ENCODE measurements at regions not wholly inside any gene's neighbourhood (a gene's known extent, or its start where the extent isn't known, plus 50 kb on each side); places are given as distances from the start of the nearest gene placed in this dataset.

DNA sequence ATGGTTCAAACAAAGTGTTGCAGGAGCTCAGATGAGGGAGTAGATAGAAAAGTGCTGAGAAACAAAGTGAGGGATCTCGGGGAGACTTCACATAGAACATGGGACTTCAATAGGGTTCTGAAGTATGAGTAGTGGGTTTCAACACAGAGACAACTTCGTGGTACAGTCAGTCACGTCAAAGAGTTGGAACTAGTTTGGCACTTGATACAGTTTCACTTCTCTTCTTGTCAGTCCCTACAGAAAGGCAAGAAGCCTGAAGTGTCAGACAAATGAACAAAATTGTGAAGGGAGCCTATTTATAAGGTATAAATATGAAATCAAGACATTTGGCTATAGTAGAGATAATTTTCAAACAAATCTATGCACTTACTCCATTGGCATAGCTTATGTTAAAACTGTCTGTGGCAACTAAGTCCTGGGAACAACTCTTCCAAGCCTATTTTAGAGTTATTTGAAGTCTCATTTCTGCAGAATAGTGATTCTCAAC is 338.0 kb downstream of the TDRD15 start (continued):
- TF ChIP-seq, protein P1, sequence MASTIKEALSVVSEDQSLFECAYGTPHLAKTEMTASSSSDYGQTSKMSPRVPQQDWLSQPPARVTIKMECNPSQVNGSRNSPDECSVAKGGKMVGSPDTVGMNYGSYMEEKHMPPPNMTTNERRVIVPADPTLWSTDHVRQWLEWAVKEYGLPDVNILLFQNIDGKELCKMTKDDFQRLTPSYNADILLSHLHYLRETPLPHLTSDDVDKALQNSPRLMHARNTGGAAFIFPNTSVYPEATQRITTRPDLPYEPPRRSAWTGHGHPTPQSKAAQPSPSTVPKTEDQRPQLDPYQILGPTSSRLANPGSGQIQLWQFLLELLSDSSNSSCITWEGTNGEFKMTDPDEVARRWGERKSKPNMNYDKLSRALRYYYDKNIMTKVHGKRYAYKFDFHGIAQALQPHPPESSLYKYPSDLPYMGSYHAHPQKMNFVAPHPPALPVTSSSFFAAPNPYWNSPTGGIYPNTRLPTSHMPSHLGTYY (CRISPR knock-in tag; IDR thresholded peaks at IDR 0.05): no peak
- TF ChIP-seq, protein P2, sequence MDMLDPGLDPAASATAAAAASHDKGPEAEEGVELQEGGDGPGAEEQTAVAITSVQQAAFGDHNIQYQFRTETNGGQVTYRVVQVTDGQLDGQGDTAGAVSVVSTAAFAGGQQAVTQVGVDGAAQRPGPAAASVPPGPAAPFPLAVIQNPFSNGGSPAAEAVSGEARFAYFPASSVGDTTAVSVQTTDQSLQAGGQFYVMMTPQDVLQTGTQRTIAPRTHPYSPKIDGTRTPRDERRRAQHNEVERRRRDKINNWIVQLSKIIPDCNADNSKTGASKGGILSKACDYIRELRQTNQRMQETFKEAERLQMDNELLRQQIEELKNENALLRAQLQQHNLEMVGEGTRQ (CRISPR knock-in tag; IDR thresholded peaks at IDR 0.05): no peak
- TF ChIP-seq, protein P3, sequence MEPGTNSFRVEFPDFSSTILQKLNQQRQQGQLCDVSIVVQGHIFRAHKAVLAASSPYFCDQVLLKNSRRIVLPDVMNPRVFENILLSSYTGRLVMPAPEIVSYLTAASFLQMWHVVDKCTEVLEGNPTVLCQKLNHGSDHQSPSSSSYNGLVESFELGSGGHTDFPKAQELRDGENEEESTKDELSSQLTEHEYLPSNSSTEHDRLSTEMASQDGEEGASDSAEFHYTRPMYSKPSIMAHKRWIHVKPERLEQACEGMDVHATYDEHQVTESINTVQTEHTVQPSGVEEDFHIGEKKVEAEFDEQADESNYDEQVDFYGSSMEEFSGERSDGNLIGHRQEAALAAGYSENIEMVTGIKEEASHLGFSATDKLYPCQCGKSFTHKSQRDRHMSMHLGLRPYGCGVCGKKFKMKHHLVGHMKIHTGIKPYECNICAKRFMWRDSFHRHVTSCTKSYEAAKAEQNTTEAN (CRISPR knock-in tag; IDR thresholded peaks at IDR 0.05): no peak
- no peak for TF ChIP-seq ZNF232 (CRISPR knock-in tag; IDR thresholded peaks at IDR 0.05)
- TF ChIP-seq, protein P4, sequence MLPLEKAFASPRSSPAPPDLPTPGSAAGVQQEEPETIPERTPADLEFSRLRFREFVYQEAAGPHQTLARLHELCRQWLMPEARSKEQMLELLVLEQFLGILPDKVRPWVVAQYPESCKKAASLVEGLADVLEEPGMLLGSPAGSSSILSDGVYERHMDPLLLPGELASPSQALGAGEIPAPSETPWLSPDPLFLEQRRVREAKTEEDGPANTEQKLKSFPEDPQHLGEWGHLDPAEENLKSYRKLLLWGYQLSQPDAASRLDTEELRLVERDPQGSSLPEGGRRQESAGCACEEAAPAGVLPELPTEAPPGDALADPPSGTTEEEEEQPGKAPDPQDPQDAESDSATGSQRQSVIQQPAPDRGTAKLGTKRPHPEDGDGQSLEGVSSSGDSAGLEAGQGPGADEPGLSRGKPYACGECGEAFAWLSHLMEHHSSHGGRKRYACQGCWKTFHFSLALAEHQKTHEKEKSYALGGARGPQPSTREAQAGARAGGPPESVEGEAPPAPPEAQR (CRISPR knock-in tag; IDR thresholded peaks at IDR 0.05): no peak
- TF ChIP-seq FOXK1 (CRISPR knock-in tag; IDR thresholded peaks at IDR 0.05): no peak
- no peak for TF ChIP-seq NFYB (CRISPR knock-in tag; conservative IDR thresholded peaks at IDR 0.05; ENCODE audit: low read depth)
- TF ChIP-seq PRRX2 (CRISPR knock-in tag; IDR thresholded peaks at IDR 0.05): no peak
- no peak for TF ChIP-seq HMGA2 (CRISPR knock-in tag; IDR thresholded peaks at IDR 0.05)
- TF ChIP-seq, protein P5, sequence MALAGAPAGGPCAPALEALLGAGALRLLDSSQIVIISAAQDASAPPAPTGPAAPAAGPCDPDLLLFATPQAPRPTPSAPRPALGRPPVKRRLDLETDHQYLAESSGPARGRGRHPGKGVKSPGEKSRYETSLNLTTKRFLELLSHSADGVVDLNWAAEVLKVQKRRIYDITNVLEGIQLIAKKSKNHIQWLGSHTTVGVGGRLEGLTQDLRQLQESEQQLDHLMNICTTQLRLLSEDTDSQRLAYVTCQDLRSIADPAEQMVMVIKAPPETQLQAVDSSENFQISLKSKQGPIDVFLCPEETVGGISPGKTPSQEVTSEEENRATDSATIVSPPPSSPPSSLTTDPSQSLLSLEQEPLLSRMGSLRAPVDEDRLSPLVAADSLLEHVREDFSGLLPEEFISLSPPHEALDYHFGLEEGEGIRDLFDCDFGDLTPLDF (CRISPR knock-in tag; IDR thresholded peaks at IDR 0.05): no peak

DNA sequence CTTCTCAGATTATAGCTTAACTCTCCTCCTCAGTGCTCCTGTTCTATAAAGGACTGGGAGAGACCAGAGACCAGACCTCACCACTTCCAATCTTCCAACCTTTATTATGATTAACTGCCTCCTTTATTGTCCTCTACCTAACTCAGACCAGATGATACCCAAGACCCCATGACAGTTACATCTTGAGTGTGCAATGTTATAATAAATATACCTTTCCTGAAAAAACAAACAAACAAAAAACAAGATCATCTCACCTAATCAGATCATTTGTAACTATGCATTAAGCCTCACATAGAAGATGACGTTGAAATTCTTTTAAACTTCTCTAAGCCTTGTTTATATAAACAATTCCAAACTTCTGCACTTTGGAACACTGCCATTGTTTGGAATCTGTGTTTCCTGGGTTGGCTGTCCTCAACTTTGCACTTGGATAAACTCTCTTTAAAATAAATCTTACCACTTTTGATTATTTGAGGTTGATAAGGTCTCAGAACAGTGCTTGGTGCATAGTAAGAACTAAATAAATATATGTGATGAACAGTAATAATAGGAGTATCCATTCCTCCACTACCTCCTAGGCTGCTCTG is 342.7 kb downstream of the TDRD15 start:
- ATAC-seq: no peak
- TF ChIP-seq, protein P6, sequence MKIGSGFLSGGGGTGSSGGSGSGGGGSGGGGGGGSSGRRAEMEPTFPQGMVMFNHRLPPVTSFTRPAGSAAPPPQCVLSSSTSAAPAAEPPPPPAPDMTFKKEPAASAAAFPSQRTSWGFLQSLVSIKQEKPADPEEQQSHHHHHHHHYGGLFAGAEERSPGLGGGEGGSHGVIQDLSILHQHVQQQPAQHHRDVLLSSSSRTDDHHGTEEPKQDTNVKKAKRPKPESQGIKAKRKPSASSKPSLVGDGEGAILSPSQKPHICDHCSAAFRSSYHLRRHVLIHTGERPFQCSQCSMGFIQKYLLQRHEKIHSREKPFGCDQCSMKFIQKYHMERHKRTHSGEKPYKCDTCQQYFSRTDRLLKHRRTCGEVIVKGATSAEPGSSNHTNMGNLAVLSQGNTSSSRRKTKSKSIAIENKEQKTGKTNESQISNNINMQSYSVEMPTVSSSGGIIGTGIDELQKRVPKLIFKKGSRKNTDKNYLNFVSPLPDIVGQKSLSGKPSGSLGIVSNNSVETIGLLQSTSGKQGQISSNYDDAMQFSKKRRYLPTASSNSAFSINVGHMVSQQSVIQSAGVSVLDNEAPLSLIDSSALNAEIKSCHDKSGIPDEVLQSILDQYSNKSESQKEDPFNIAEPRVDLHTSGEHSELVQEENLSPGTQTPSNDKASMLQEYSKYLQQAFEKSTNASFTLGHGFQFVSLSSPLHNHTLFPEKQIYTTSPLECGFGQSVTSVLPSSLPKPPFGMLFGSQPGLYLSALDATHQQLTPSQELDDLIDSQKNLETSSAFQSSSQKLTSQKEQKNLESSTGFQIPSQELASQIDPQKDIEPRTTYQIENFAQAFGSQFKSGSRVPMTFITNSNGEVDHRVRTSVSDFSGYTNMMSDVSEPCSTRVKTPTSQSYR (CRISPR knock-in tag; IDR thresholded peaks at IDR 0.05): no peak
- POLR2A ChIA-PET: no interaction called here
- peaks cover 28% of the 10 kb centered on the region for H3K4me1 Mint-ChIP-seq
- H3K4me3 Mint-ChIP-seq: no peak overlapping the region
- no peaks in the 10 kb centered on the region for H3K27me3 Mint-ChIP-seq (ENCODE audit: low read depth)
- DNase-seq (ENCODE audit: low spot score): no peak
- H3K9me3 Mint-ChIP-seq: peaks cover 8% of the 10 kb centered on the region
- CTCF ChIA-PET: no interaction called here
- no peaks in the 10 kb centered on the region; the same call in 1 of the 2 replicates for H3K36me3 Mint-ChIP-seq
- H3K27ac Mint-ChIP-seq: no peak overlapping the region

DNA sequence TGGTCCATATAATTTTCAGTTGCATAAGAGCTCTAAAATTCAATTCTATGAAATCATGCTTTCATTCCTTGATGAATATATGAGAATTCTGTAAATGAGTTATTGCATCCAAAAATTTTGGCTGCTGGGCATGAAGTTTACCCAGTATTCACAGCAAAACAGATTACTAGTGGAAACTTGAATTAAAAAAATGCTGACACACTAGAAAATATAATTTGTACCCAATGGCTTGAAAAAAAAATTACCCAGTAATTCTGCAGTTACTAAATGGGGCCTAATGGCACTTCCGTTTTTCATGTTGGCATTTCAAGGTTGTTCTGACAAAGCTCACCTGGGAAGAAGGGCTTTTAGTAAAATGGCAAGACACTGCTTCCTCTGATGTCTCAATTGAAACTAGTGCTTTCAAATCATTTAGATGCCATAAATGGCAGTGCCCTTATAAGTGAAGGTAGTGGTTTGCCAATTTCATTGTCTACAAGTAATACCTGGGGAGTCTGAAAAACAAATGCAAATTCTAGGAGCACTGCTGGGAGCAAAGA is 343.6 kb downstream of the TDRD15 start:
- DNase-seq (ENCODE audit: low spot score): no peak
- Mint-ChIP-seq H3K4me1 (peaks cover 28% of the 10 kb centered on the region), H3K9me3 (peaks cover 5% of the 10 kb centered on the region; the same call in 1 of the 2 replicates), H3K36me3 (no peaks in the 10 kb centered on the region; the same call in 1 of the 2 replicates), H3K27ac (no peak overlapping the region; the same call in 1 of the 2 replicates), H3K27me3 (ENCODE audit: low read depth) (no peaks in the 10 kb centered on the region), H3K4me3 (no peak overlapping the region)
- POLR2A ChIA-PET: interaction anchor here (0.6 kb wide), 1 partner anchor 12 kb away, joined by 3 read pairs; no protein-coding TSS in a partner anchor
- no peak for ATAC-seq
- TF ChIP-seq, protein P3 (CRISPR knock-in tag; IDR thresholded peaks at IDR 0.05): no peak
- TF ChIP-seq ZNF138 (CRISPR knock-in tag; conservative IDR thresholded peaks at IDR 0.05) (no peak), NFYB (CRISPR knock-in tag; conservative IDR thresholded peaks at IDR 0.05; ENCODE audit: low read depth) (no peak)
- CTCF ChIA-PET: interaction anchor here (3.0 kb wide), 1 partner anchor 46 kb away, joined by 10 read pairs; no protein-coding TSS in a partner anchor

All from WTC11 (cell line).